GM12878 (cell line): ENCODE measurements at regions not wholly inside any gene's neighbourhood (a gene's known extent, or its start where the extent isn't known, plus 50 kb on each side); places are given as distances from the start of the nearest gene placed in this dataset.
"Not testable (repeated sequence)": the region's sequence is repeated elsewhere in the genome, so short reads cannot be mapped to it uniquely, and the experiment has no call there.

Source experiments
- ATAC-seq: fragments of 200-7000 bp; cut with Tn5 transposase; 3 replicates; pipeline ENCODE4 v1.9.1; 2020; ENCODE audit warnings: mild to moderate bottlenecking, moderate library complexity
- BruUV-seq: library from RNA; stranded (reverse); fragments of 400-500 nt; replicated peaks from 2 replicates; lab custom pipeline; 2021; lab: Mats Ljungman, UMichigan
- CTCF ChIA-PET: fragments of 300-600 bp; sonication (Branson Sonifier 250); formaldehyde crosslinking; extraction: SDS; loops from one replicate; lab custom pipeline; 2021; ENCODE audit warnings: inconsistent platforms; lab: Yijun Ruan, JAX
- POLR2A ChIA-PET: fragments of 350-600 bp; formaldehyde crosslinking; extraction: SDS; loops from one replicate; lab custom pipeline; 2021; ENCODE audit warnings: inconsistent platforms; lab: Charles Lee
- RAD21 ChIA-PET: fragments of 300-600 bp; sonication (Branson Sonifier 250); formaldehyde crosslinking; loops from one replicate; lab custom pipeline; 2023; ENCODE audit warnings: antibody characterized with exemption; ENCODE audit not compliant: unreplicated experiment; lab: Charles Lee
- SMC1A ChIA-PET: fragments of 300-600 bp; sonication (Branson Sonifier 250); formaldehyde crosslinking; loops from one replicate; lab custom pipeline; 2023; ENCODE audit not compliant: unreplicated experiment, uncharacterized antibody; lab: Charles Lee
- DNase-seq: peaks from one replicate; pipeline ENCODE4 v3.0.0-alpha.2; 2011; ENCODE audit warnings: low read depth, low spot score
- FAIRE-seq: peaks from 3 replicates; lab custom pipeline; 2011; peaks lifted over from hg19 to GRCh38; lab: Jason Lieb, UNC
- H2AFZ ChIP-seq: 2 replicates; pipeline ENCODE4 v1.6.0; 2011; ENCODE audit warnings: low read depth, low read length, control low read depth; ENCODE audit not compliant: control insufficient read depth
- H3K27ac ChIP-seq: 2 replicates; pipeline ENCODE4 v1.5.1; 2011; ENCODE audit warnings: control low read depth; ENCODE audit not compliant: control insufficient read depth, insufficient read depth
- H3K27me3 ChIP-seq, 2 experiments: replicated peaks in 1 of 2; 2 replicates each; pipeline versions ENCODE4 v1.6.0 to v1.6.1; 2011; ENCODE audit warnings: low read length in 1 of 2; ENCODE audit not compliant: control insufficient read depth in 2 of 2, insufficient read depth in 2 of 2
- H3K36me3 ChIP-seq, 2 experiments: 2 replicates each; pipeline ENCODE4 v1.5.1; 2011; ENCODE audit warnings: low read length in 1 of 2; ENCODE audit not compliant: control insufficient read depth in 2 of 2, insufficient read depth in 2 of 2
- H3K4me1 ChIP-seq: 2 replicates; pipeline ENCODE4 v1.6.1; 2011; ENCODE audit warnings: mild to moderate bottlenecking, low read length, moderate library complexity, mixed read lengths; ENCODE audit not compliant: control insufficient read depth, insufficient read depth
- H3K4me2 ChIP-seq: 2 replicates; pipeline ENCODE4 v1.6.0; 2011; ENCODE audit warnings: control low read depth; ENCODE audit not compliant: control insufficient read depth, insufficient read depth
- H3K4me3 ChIP-seq: fragments of 200-600 bp; sonication (generic); 2 replicates; pipeline ENCODE4 v1.5.1; 2016
- H3K79me2 ChIP-seq: 2 replicates; pipeline ENCODE4 v1.6.0; 2011; ENCODE audit warnings: low read length; ENCODE audit not compliant: control insufficient read depth, insufficient read depth
- H3K9ac ChIP-seq: 2 replicates; pipeline ENCODE4 v1.8.0; 2011; ENCODE audit warnings: low read length, control low read depth, mixed read lengths; ENCODE audit not compliant: control insufficient read depth, insufficient read depth
- H3K9me3 ChIP-seq: replicated peaks from 3 replicates; pipeline ENCODE4 v1.5.1; 2011; ENCODE audit warnings: mild to moderate bottlenecking, low read length; ENCODE audit not compliant: control insufficient read depth, insufficient read depth
- H4K20me1 ChIP-seq: 2 replicates; pipeline ENCODE4 v1.6.0; 2011; ENCODE audit not compliant: control insufficient read depth, insufficient read depth
- CBX5 ChIP-seq: sonication (generic); IDR thresholded peaks from 2 replicates; pipeline ENCODE4 v1.6.1; 2016; ENCODE audit warnings: low read depth, moderate library complexity, mild to moderate bottlenecking, inconsistent platforms
- CREB1 ChIP-seq: IDR thresholded peaks from 2 replicates; pipeline ENCODE4 v1.6.1; 2012; ENCODE audit warnings: low read depth, mild to moderate bottlenecking, inconsistent platforms
- FOXK2 ChIP-seq: fragments of 450-650 bp; IDR thresholded peaks from 2 replicates; pipeline ENCODE4 v1.6.1; 2017; ENCODE audit warnings: mild to moderate bottlenecking, moderate library complexity
- HDGF ChIP-seq: fragments of 450-650 bp; IDR thresholded peaks from 2 replicates; pipeline ENCODE4 v1.6.1; 2016; ENCODE audit warnings: antibody characterized with exemption
- MEF2B ChIP-seq: fragments of 450-650 bp; IDR thresholded peaks from 2 replicates; pipeline ENCODE4 v1.6.1; 2018; ENCODE audit warnings: mild to moderate bottlenecking, moderate library complexity; ENCODE audit not compliant: partially characterized antibody, poor library complexity, severe bottlenecking
- MTA2 ChIP-seq: fragments of 450-650 bp; IDR thresholded peaks from 2 replicates; pipeline ENCODE4 v1.6.1; 2016; ENCODE audit warnings: low read depth, mild to moderate bottlenecking, moderate library complexity
- MYB ChIP-seq: fragments of 150-350 bp; IDR thresholded peaks from 2 replicates; pipeline ENCODE4 v1.6.1; 2014; ENCODE audit warnings: mild to moderate bottlenecking, low read depth, low read length, borderline replicate concordance
- NRF1 ChIP-seq: conservative IDR thresholded peaks from 2 replicates; pipeline ENCODE4 v1.6.1; 2011; ENCODE audit warnings: mild to moderate bottlenecking, low read depth, low read length, improper control_type of control experiment
- POLR2AphosphoS2 ChIP-seq: IDR thresholded peaks from 2 replicates; pipeline ENCODE4 v1.6.1; 2011; ENCODE audit warnings: low read depth, mild to moderate bottlenecking, low read length, improper control_type of control experiment, moderate library complexity
- RAD21 ChIP-seq: IDR thresholded peaks from 2 replicates; pipeline ENCODE4 v1.6.1; 2011; ENCODE audit warnings: mild to moderate bottlenecking, low read depth, low read length, moderate library complexity; ENCODE audit not compliant: insufficient read depth
- RCOR1 ChIP-seq: conservative IDR thresholded peaks from 2 replicates; pipeline ENCODE4 v1.6.1; 2012; ENCODE audit warnings: low read depth, low read length, improper control_type of control experiment
- RFX5 ChIP-seq: IDR thresholded peaks from 2 replicates; pipeline ENCODE4 v1.6.1; 2011; ENCODE audit warnings: low read depth, low read length, improper control_type of control experiment
- SPI1 ChIP-seq: IDR thresholded peaks from 2 replicates; pipeline ENCODE4 v1.6.1; 2011; ENCODE audit warnings: low read depth, mild to moderate bottlenecking, low read length, moderate library complexity, borderline replicate concordance; ENCODE audit not compliant: insufficient read depth
- STAT1 ChIP-seq: fragments of 450-650 bp; conservative IDR thresholded peaks from 2 replicates; pipeline ENCODE4 v1.6.1; 2014; ENCODE audit warnings: antibody characterized with exemption, mild to moderate bottlenecking
- TCF7 ChIP-seq: IDR thresholded peaks from 2 replicates; pipeline ENCODE4 v1.6.1; 2014; ENCODE audit warnings: antibody characterized with exemption, borderline replicate concordance
- WGBS: methylation state at CpG from one replicate; pipeline ENCODE4 v1.1.6; 2016; ENCODE audit warnings: low lambda C conversion rate; ENCODE audit not compliant: insufficient replicate concordance, insufficient coverage; ENCODE audit errors: missing lambda C conversion rate; 5-methylcytosine and 5-hydroxymethylcytosine counted together
- in situ Hi-C: fragments of 300-500 bp; cut with MboI; formaldehyde crosslinking; loops from 9 replicates; pipeline ENCODE4 v1.14.3; 2018; ENCODE audit warnings: mixed read lengths
- intact Hi-C: fragments of 100-400 bp; cut with micrococcal nuclease; formaldehyde crosslinking; loops from one replicate; pipeline ENCODE4 v1.14.2; 2022; ENCODE audit not compliant: unreplicated experiment
- TF ChIP-seq, protein P1 (sequence below): fragments of 450-650 bp; IDR thresholded peaks from 2 replicates; pipeline ENCODE4 v1.6.1; 2018; ENCODE audit warnings: mild to moderate bottlenecking, low read depth, moderate library complexity; ENCODE audit not compliant: partially characterized antibody
- TF ChIP-seq, protein P2 (sequence below): IDR thresholded peaks from 2 replicates; pipeline ENCODE4 v1.6.1; 2011; ENCODE audit warnings: low read depth, mild to moderate bottlenecking, low read length, moderate library complexity, borderline replicate concordance; ENCODE audit errors: extremely low read depth

DNA sequence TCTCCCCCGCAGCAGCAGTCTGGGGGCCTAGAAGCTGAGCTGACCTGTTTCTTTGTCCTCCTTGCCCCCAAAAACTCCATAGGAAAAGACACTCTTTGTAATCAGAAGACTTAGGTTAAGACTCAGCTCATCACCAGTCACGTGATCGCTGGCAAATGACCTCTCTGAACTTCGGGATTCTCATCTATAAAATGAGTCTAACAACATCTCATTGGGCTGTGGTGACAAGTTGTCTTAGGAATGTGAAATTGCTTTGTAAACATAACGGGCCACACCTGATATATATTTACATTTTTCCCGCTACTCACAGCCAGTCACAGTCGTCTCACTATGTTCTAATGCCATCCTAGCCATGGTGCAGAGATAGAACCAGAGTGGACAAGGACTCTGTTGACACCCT lies 86.0 kb upstream of the LHX1 start:
- no peak for ATAC-seq
- Histone ChIP-seq H3K79me2 (no peaks in the 10 kb centered on the region), H3K4me2 (no peak overlapping the region), H3K4me1 (peaks cover 18% of the 10 kb centered on the region), H3K4me3 (no peak overlapping the region), H3K36me3 (no peaks in the 10 kb centered on the region), H3K27me3 (no peaks in the 10 kb centered on the region), H3K9ac (no peak overlapping the region), H3K27ac (no peak overlapping the region), H4K20me1 (no peaks in the 10 kb centered on the region), H2AFZ (no peak overlapping the region), H3K9me3 (no peaks in the 10 kb centered on the region)
- ChIA-PET POLR2A (no interaction called here), CTCF (no interaction called here), SMC1A (no interaction called here), RAD21 (no interaction called here)
- no peak for DNase-seq
- intact Hi-C loops (no loop called here), in situ Hi-C loops (no loop called here)
- 87% methylated on average over 7 of the region's 7 CpGs for WGBS
- no peak for FAIRE-seq
- TF ChIP-seq MTA2 = no peak
- no peak for TF ChIP-seq SPI1
- no peak for TF ChIP-seq RAD21
- TF ChIP-seq TCF7 = no peak
- no peak for TF ChIP-seq HDGF
- no peak for TF ChIP-seq MYB
- no peak for TF ChIP-seq FOXK2
- TF ChIP-seq CBX5 = no peak
- TF ChIP-seq NRF1 = no peak
- TF ChIP-seq STAT1 = no peak
- no peak for TF ChIP-seq RFX5
- TF ChIP-seq POLR2AphosphoS2 = no peak
- TF ChIP-seq, protein P1, sequence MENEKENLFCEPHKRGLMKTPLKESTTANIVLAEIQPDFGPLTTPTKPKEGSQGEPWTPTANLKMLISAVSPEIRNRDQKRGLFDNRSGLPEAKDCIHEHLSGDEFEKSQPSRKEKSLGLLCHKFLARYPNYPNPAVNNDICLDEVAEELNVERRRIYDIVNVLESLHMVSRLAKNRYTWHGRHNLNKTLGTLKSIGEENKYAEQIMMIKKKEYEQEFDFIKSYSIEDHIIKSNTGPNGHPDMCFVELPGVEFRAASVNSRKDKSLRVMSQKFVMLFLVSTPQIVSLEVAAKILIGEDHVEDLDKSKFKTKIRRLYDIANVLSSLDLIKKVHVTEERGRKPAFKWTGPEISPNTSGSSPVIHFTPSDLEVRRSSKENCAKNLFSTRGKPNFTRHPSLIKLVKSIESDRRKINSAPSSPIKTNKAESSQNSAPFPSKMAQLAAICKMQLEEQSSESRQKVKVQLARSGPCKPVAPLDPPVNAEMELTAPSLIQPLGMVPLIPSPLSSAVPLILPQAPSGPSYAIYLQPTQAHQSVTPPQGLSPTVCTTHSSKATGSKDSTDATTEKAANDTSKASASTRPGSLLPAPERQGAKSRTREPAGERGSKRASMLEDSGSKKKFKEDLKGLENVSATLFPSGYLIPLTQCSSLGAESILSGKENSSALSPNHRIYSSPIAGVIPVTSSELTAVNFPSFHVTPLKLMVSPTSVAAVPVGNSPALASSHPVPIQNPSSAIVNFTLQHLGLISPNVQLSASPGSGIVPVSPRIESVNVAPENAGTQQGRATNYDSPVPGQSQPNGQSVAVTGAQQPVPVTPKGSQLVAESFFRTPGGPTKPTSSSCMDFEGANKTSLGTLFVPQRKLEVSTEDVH = no peak
- no peak for TF ChIP-seq MEF2B
- no peak for TF ChIP-seq RCOR1
- TF ChIP-seq CREB1 = no peak
- TF ChIP-seq, protein P2, sequence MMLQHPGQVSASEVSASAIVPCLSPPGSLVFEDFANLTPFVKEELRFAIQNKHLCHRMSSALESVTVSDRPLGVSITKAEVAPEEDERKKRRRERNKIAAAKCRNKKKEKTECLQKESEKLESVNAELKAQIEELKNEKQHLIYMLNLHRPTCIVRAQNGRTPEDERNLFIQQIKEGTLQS = no peak
- no TSS peak for BruUV-seq

DNA sequence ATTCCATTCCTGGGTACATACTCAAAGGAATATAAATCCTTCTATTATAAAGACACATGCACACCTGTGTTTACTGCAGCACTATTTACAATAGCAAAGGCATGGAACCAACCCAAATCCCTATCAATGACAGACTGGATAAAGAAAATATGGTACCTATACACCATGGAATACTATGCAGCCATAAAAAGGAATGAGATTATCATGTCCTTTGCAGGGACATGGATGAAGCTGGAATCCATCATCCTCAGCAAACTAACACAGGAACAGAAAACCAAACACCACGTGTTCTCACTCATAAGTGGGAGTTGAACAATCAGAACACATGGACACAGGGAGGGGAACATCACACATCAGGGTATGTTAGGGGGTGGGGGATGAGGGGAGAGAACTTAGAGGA lies 84.8 kb upstream of the LHX1 start:
- H3K4me2 ChIP-seq, POLR2A ChIA-PET, FAIRE-seq, H3K9ac ChIP-seq, H3K27ac ChIP-seq, H4K20me1 ChIP-seq, H3K27me3 ChIP-seq, H3K79me2 ChIP-seq, ATAC-seq, in situ Hi-C loops, H2AFZ ChIP-seq, intact Hi-C loops, SMC1A ChIA-PET, CTCF ChIA-PET, RAD21 ChIA-PET, BruUV-seq, H3K36me3 ChIP-seq, H3K9me3 ChIP-seq, DNase-seq, H3K4me3 ChIP-seq: not testable (repeated sequence)
- peaks cover 18% of the 10 kb centered on the region for H3K4me1 ChIP-seq
- WGBS = 0% methylated on average over 1 of the region's 1 CpG
